B cell (primary cell): ENCODE measurements at regions not wholly inside any gene's neighbourhood (a gene's known extent, or its start where the extent isn't known, plus 50 kb on each side); places are given as distances from the start of the nearest gene placed in this dataset.

Experiments
- ATAC-seq: fragments of 200-7000 bp; cut with Tn5 transposase; one replicate; pipeline ENCODE4 v1.10.0; 2021; ENCODE audit warnings: low read depth, mild to moderate bottlenecking, moderate number of reproducible peaks, moderate library complexity
- CTCF ChIA-PET: fragments of 350-600 bp; sonication (Branson Sonifier 250); formaldehyde crosslinking; loops from one replicate; lab custom pipeline; 2021; ENCODE audit warnings: antibody characterized with exemption, inconsistent platforms; lab: Charles Lee
- POLR2A ChIA-PET: fragments of 350-600 bp; sonication (Branson Sonifier 250); formaldehyde crosslinking; loops from one replicate; lab custom pipeline; 2021; ENCODE audit warnings: antibody characterized with exemption; lab: Charles Lee
- DNase-seq: peaks from one replicate; pipeline ENCODE4 v3.0.0; 2013
- H2AFZ ChIP-seq: 2 replicates; pipeline ENCODE4 v1.6.1; 2012; ENCODE audit warnings: mild to moderate bottlenecking, low read depth, low read length; ENCODE audit not compliant: insufficient read depth, poor library complexity, severe bottlenecking
- H3K27ac ChIP-seq, 2 donors: 1 replicate in 1 of 2; 2 replicates in 1 of 2; pipeline ENCODE4 v1.5.1; 2012 to 2013; ENCODE audit warnings: low read length in 2 of 2, mild to moderate bottlenecking in 2 of 2, moderate library complexity in 1 of 2
- H3K27me3 ChIP-seq, 4 experiments: fragments of 200-600 bp in 1 of 4; sonication (generic) in 1 of 4; replicated peaks in 1 of 4; 1 replicate in 2 of 4; 2 replicates in 2 of 4; pipeline versions ENCODE4 v1.6.1 to v1.7.0; 2013 to 2016; ENCODE audit warnings: low read length in 3 of 4, mild to moderate bottlenecking in 2 of 4, mixed read lengths in 1 of 4, moderate library complexity in 1 of 4; ENCODE audit not compliant: insufficient read depth in 4 of 4, control insufficient read depth in 3 of 4; ENCODE audit errors: control extremely low read depth in 1 of 4
- H3K36me3 ChIP-seq, 2 experiments: replicated peaks in 1 of 2; 1 replicate in 1 of 2; 2 replicates in 1 of 2; pipeline versions ENCODE4 v1.6.1 to v1.7.1; 2013; ENCODE audit warnings: low read length in 1 of 2; ENCODE audit not compliant: insufficient read depth in 2 of 2, control insufficient read depth in 1 of 2; ENCODE audit errors: control extremely low read depth in 1 of 2, extremely low read depth in 1 of 2
- H3K4me1 ChIP-seq, 2 donors: fragments of 200-600 bp in 1 of 2; sonication (generic) in 1 of 2; 1 replicate in 1 of 2; 2 replicates in 1 of 2; pipeline versions ENCODE4 v1.5.1 to v1.6.1; 2013 to 2017; ENCODE audit warnings: low read length in 2 of 2; ENCODE audit not compliant: control insufficient read depth in 2 of 2, insufficient read depth in 2 of 2
- H3K4me2 ChIP-seq: replicated peaks from 2 replicates; pipeline ENCODE3; 2012; ENCODE audit warnings: mild to moderate bottlenecking, low read depth, low read length; ENCODE audit not compliant: poor library complexity, severe bottlenecking
- H3K4me3 ChIP-seq, 5 experiments: fragments of 200-600 bp in 1 of 5; sonication (generic) in 1 of 5; 1 replicate in 3 of 5; 2 replicates in 2 of 5; pipeline versions ENCODE4 v1.5.1 to v1.7.0; 2011 to 2016; ENCODE audit warnings: low read length in 4 of 5, mild to moderate bottlenecking in 4 of 5, low read depth in 2 of 5, control low read depth in 1 of 5, moderate library complexity in 1 of 5; ENCODE audit not compliant: insufficient read depth in 1 of 5; ENCODE audit errors: control extremely low read depth in 1 of 5, extremely low read depth in 1 of 5
- H3K79me2 ChIP-seq: fragments of 200-600 bp; sonication (generic); one replicate; pipeline ENCODE4 v1.6.0; 2016; ENCODE audit warnings: low read length; ENCODE audit not compliant: control insufficient read depth, insufficient read depth
- H3K9ac ChIP-seq: fragments of 200-600 bp; sonication (generic); 2 replicates; pipeline ENCODE4 v1.6.1; 2017; ENCODE audit warnings: mild to moderate bottlenecking, low read length, moderate library complexity
- H3K9me3 ChIP-seq, 3 donors: one replicate each; pipeline versions ENCODE4 v1.6.1 to v1.7.1; 2013; ENCODE audit warnings: low read length in 2 of 3; ENCODE audit not compliant: control insufficient read depth in 2 of 3, insufficient read depth in 1 of 3; ENCODE audit errors: control extremely low read depth in 1 of 3
- H4K20me1 ChIP-seq: 2 replicates; pipeline ENCODE4 v1.6.0; 2012; ENCODE audit warnings: mild to moderate bottlenecking, low read length; ENCODE audit not compliant: insufficient read depth, control insufficient read depth, poor library complexity, severe bottlenecking
- H3K27ac Mint-ChIP-seq: one replicate; pipeline ENCODE4 v1.8.0; 2021; ENCODE audit warnings: mixed read lengths
- H3K27me3 Mint-ChIP-seq: one replicate; pipeline ENCODE4 v1.8.0; 2021; ENCODE audit warnings: mixed read lengths
- H3K4me1 Mint-ChIP-seq: one replicate; pipeline ENCODE4 v1.8.0; 2021; ENCODE audit warnings: mixed read lengths
- H3K4me3 Mint-ChIP-seq: one replicate; pipeline ENCODE4 v1.8.0; 2021; ENCODE audit warnings: mixed read lengths
- H3K9me3 Mint-ChIP-seq: one replicate; pipeline ENCODE4 v1.8.0; 2022; ENCODE audit warnings: mixed read lengths; ENCODE audit not compliant: insufficient read depth
- EZH2 ChIP-seq: IDR thresholded peaks from 2 replicates; pipeline ENCODE4 v1.6.1; 2012; ENCODE audit warnings: borderline replicate concordance, low read depth, mild to moderate bottlenecking, moderate library complexity, low read length; ENCODE audit not compliant: insufficient read depth, poor library complexity, severe bottlenecking
- WGBS: methylation state at CpG from one replicate; pipeline ENCODE4 v1.1.5; 2013; ENCODE audit warnings: missing lambda C conversion rate; ENCODE audit not compliant: insufficient coverage; 5-methylcytosine and 5-hydroxymethylcytosine counted together
- intact Hi-C: fragments of 100-400 bp; cut with micrococcal nuclease; formaldehyde crosslinking; loops from one replicate; pipeline ENCODE4 v1.10.0; 2022
- TF ChIP-seq, protein P1 (sequence below): fragments of 200-600 bp; IDR thresholded peaks from one replicate; pipeline ENCODE4 v1.8.0; 2022; ENCODE audit warnings: antibody characterized with exemption, mild to moderate bottlenecking

DNA sequence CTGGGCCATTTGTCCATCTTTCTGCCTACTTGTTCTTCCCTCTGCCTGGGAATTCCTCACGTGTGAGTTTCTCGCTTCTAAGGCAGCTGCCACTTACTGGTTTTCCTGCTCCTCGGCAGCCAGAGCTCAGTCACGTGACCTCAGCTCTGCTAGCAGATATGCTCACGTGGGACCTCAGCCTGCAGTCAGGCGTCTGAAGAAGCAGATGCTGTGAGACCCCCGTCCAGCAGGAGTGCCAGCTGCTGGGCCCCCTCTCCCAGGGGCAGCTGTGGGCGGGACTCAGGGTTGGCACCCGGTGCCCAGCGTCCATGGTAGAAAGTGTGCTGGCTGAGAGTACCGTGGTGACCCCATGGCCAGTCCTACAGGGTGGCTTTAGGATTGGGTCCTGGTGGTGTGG, 161.3 kb upstream of the TLE3 start:
- peak overlapping the region; percentile 81 for H3K4me3 Mint-ChIP-seq
- ChIA-PET CTCF (interaction anchor here (0.8 to 2.3 kb wide), 12 partner anchors 10 to 463 kb away, joined by 3 to 9 read pairs (median 3); no protein-coding TSS in a partner anchor), POLR2A (interaction anchor here (0.7 to 2.7 kb wide), 5 partner anchors 10 to 161 kb away, joined by 3 to 14 read pairs (median 4); partner anchors contain the start of gene TLE3)
- Histone ChIP-seq H3K27ac (peak overlapping the region; percentile 16 to 53), H3K27me3 (no peaks in the 10 kb centered on the region), H3K4me1 (peaks cover 54 to 63% of the 10 kb centered on the region in 2 donors), H3K36me3 (no peaks in the 10 kb centered on the region), H3K79me2 (no peaks in the 10 kb centered on the region), H3K9me3 (peaks cover 0 to 6% (median 0%) of the 10 kb centered on the region in 3 donors), H3K4me2 (peak overlapping the region; percentile 77), H3K4me3 (peak overlapping the region in 4 of 5 experiments; percentile 11 to 36 (median 26)), H4K20me1 (no peaks in the 10 kb centered on the region), H3K9ac (peak overlapping the region; percentile 31), H2AFZ (peak overlapping the region; percentile 33)
- H3K27ac Mint-ChIP-seq, result peak overlapping the region; percentile 85
- DNase-seq (peak; percentile 79), ATAC-seq (peak; percentile 41)
- peaks cover 63% of the 10 kb centered on the region for H3K4me1 Mint-ChIP-seq
- no peak for TF ChIP-seq EZH2
- intact Hi-C loops, result loop anchor here (2.0 kb wide), 2 partner anchors 62 to 158 kb away; no protein-coding TSS in a partner anchor
- no peaks in the 10 kb centered on the region for H3K27me3 Mint-ChIP-seq
- no peaks in the 10 kb centered on the region for H3K9me3 Mint-ChIP-seq
- 10% methylated on average over 10 of the region's 11 CpGs for WGBS

DNA sequence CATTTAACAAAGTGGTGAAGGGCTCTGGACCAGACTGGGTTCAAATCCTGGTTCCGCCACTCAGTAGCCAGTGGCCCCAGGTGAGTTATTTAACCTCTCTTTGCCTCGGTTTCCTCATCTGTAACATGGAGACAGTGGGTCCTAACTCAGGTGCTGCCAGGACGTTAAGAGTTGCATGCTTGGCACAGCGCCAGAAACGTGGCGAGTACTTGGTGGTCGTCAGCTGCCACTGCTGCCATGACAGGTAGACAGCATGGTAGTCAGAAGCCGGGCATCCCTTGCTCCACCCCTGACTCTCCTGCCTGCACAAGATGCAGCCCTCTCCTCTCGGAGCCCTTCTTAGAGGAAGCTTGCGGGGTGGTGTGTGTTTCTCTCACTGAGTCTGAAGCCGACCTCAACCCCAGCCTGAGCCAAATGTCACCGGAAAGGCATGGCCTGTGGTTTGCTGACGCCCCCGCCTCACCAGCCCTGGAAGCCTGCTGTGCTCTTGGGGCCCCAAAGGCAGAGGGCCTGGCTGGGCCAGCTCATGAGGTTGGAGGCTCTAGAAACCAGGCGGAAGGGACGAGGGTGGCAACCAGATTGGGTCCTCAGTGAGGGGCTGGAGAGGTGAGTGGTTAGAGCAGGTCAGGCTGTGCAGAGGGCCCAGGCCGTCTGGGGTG, 160.8 kb upstream of the TLE3 start:
- peak overlapping the region; percentile 77 for H3K4me2 ChIP-seq
- H2AFZ ChIP-seq, result peak overlapping the region; percentile 33
- H3K79me2 ChIP-seq, result no peaks in the 10 kb centered on the region
- Mint-ChIP-seq H3K4me3 (peak overlapping the region; percentile 81), H3K27ac (peak overlapping the region; percentile 85), H3K9me3 (no peaks in the 10 kb centered on the region), H3K27me3 (no peaks in the 10 kb centered on the region), H3K4me1 (peaks cover 58% of the 10 kb centered on the region)
- peaks cover 49 to 58% of the 10 kb centered on the region in 2 donors for H3K4me1 ChIP-seq
- ATAC-seq, result peak; percentile 70
- H3K36me3 ChIP-seq, result no peaks in the 10 kb centered on the region
- peaks cover 0 to 6% (median 0%) of the 10 kb centered on the region in 3 donors for H3K9me3 ChIP-seq
- H3K27me3 ChIP-seq, result no peaks in the 10 kb centered on the region
- POLR2A ChIA-PET, result interaction anchor here (0.7 to 2.7 kb wide), 5 partner anchors 11 to 161 kb away, joined by 3 to 14 read pairs (median 4); partner anchors contain the start of gene TLE3
- no peaks in the 10 kb centered on the region for H4K20me1 ChIP-seq
- TF ChIP-seq, protein P1, sequence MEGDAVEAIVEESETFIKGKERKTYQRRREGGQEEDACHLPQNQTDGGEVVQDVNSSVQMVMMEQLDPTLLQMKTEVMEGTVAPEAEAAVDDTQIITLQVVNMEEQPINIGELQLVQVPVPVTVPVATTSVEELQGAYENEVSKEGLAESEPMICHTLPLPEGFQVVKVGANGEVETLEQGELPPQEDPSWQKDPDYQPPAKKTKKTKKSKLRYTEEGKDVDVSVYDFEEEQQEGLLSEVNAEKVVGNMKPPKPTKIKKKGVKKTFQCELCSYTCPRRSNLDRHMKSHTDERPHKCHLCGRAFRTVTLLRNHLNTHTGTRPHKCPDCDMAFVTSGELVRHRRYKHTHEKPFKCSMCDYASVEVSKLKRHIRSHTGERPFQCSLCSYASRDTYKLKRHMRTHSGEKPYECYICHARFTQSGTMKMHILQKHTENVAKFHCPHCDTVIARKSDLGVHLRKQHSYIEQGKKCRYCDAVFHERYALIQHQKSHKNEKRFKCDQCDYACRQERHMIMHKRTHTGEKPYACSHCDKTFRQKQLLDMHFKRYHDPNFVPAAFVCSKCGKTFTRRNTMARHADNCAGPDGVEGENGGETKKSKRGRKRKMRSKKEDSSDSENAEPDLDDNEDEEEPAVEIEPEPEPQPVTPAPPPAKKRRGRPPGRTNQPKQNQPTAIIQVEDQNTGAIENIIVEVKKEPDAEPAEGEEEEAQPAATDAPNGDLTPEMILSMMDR, result no peak
- TF ChIP-seq EZH2, result no peak
- peak overlapping the region; percentile 16 to 53 for H3K27ac ChIP-seq
- WGBS, result 20% methylated on average over 16 of the region's 17 CpGs
- DNase-seq, result peak; percentile 68
- intact Hi-C loops, result loop anchor here (2.0 kb wide), 2 partner anchors 62 to 158 kb away; no protein-coding TSS in a partner anchor
- H3K9ac ChIP-seq, result peak overlapping the region; percentile 31
- CTCF ChIA-PET, result interaction anchor here (0.6 to 2.3 kb wide), 14 partner anchors 10 to 464 kb away, joined by 3 to 9 read pairs (median 3); no protein-coding TSS in a partner anchor
- peak overlapping the region in 4 of 5 experiments; percentile 11 to 36 (median 26) for H3K4me3 ChIP-seq
